HG03103 (cell line): ENCODE measurements at regions not wholly inside any gene's neighbourhood (a gene's known extent, or its start where the extent isn't known, plus 50 kb on each side); places are given as distances from the start of the nearest gene placed in this dataset.

Experiments used
- ATAC-seq: cut with Tn5 transposase; IDR thresholded peaks from one replicate; pipeline ENCODE4 v1.9.1; 2021; ENCODE audit warnings: low read depth; ENCODE audit not compliant: unreplicated experiment

- no peak for ATAC-seq
Observed at GRCh38 chr9:109910671-109911518, 130.9 kb downstream of the PALM2AKAP2 start.

DNA sequence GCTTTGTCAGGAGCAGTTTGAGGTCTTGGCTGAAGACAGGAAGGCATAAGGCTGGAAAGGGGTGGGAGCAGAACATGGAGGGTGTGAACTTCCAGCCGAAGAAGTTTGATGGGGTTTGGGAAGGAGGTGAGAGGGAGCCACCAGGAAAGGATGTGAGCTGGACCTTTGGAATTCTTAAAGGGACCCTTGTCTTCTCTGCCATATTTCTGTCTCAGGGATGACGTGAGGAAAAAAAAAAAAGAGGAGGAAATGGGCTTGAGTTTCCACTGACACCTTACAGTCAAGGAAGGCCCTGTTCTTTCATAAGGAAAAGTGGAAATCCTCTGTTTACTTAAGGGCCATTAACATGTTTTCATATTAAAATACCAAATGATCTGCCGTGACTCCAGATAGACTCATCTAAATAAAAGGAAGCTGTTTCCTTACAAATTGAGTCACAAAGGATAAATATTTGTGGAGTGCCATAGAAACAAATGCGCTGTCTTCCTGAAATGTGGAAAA, 132.1 kb downstream of the PALM2AKAP2 start:
- no peak for ATAC-seq

GRCh38 chr9:109912726-109913460, 132.9 kb downstream of the PALM2AKAP2 start:
- no peak for ATAC-seq

DNA sequence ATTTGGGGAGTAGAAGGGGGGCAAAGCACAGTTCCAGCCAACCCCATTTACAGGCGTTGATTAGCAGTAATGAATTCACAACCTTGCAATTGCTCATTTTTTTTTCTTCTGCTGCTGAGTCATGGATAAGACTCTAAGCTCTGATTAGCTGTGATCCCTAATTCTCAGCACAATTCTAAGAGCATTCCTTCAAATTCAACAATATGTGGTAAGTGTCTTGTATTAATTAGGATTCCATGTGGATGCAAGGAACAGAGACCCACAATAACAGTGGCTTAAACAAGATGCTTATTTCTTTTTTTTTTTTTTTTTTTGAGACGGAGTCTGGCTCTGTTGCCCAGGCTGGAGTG, 133.4 kb downstream of the PALM2AKAP2 start:
- no peak for ATAC-seq

DNA sequence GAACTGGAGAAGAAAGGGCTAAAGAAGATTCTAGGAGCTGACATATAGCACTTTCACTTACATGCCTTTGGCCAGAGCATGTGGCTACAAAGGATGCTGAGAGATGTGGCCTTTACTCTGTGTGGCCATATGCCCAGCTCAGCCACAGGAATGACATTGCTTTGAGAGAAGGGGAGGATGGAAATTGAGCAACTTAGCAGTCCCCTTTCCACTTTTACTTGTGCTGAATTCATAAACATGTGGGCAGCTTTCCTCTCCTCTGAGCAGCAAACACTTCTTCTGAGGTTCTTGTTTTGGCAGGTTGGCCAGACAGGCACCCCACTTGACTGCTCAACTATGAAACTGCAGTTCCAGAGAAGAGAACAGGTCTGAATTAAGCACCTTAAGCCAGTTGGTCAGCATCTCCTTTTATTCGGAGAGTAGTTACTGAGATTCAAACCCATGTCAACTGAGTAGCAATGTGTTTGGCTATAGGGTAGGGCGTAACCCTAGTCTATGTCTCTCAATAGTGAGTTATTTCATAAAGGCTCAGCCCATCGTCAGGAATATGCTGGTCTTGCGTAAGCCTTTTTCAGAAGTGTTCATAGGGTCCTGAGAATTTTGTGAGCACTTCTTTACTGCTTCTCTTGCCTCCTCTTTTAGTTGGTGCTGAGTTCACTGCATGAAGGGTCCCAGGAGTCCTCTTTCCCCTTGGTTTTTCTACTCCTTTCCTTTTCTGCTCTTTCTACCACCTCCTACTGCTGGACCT, 134.5 kb downstream of the PALM2AKAP2 start:
- peak; percentile 39 for ATAC-seq

DNA sequence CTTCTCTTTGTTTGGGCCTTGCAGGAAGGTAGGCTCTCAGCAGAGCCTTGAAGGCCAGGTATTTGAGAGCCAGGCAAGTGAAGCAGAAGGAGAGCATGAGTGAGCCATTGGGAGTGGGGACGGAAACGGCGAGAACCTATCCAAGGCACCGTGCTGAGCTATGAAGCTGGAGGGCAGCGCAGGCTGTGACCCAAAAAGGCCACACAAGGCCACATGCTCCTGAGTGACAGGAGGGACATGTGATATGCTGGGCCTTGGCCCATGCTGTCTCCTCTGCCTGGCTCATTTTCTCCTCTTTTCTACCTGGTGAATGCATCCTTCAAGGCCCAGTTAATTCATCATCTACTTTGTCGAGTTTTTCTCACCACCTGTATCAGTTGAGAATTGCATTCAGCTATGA, 136.3 kb downstream of the PALM2AKAP2 start:
- ATAC-seq, result no peak

- ATAC-seq, result peak; percentile 53
Observed at GRCh38 chr9:109918339-109919163, 138.6 kb downstream of the PALM2AKAP2 start.

- ATAC-seq, result no peak
Observed at GRCh38 chr9:109919736-109920408, 139.9 kb downstream of the PALM2AKAP2 start.

DNA sequence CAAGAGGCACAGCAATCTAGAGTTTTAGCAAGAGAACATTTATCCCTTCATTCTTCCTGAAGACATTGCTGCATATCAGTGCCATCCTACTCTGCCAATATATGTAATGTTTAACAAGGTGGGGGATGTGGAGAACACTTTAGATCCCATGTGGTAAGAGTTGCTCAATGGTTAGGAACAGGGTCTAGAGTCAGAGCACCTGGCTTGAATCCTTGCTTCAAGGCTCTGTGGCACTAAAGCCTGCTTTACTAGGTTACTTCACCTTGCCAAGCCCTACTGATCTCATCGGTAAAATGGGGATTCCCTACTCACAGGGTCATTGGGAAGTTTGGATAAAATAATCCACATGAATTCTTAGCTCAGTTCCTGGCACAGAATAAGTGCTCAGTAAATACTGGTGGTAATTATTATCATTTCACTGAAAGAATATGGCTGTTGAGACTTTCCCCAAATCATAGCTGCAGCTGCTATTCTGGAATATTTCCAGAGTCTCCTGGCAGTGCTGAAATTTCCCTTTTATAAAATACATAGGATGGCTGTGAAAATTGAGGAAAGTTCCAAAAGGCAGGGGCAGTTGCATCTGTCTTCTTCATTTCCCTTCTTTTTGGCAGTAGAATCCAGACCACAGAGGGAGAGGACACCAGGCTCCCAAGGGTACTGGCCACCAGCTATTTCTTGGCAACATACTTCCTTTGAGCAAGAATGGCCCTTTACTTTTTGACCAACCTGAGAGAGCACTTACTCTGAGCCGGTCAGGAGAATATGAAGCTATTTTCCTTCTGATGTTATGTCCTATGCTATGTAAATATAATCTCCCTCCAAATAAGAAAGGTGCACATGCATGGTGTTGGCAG, 142.8 kb downstream of the PALM2AKAP2 start:
- no peak for ATAC-seq

- no peak for ATAC-seq
Observed at GRCh38 chr9:109923471-109923760, 143.4 kb downstream of the PALM2AKAP2 start.

DNA sequence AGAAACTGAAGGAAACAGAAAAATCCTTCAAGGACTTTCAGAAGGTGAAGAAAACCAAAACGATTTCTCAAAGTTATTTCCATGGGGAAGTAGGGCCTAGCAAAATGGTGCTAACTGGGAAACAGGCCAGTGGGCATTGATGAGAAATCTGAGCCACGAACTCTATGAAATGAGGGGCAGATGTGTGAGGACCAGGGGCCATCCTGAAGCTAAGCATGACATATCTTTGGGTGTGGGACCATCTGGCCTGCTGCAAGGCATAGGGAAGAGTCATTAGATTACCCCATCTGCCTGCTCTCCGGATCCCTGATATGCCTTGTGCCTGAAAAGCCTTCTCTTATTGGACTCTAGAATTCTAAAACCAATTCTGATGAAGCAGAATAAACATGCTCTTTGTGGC, 143.8 kb downstream of the PALM2AKAP2 start:
- ATAC-seq, result no peak

DNA sequence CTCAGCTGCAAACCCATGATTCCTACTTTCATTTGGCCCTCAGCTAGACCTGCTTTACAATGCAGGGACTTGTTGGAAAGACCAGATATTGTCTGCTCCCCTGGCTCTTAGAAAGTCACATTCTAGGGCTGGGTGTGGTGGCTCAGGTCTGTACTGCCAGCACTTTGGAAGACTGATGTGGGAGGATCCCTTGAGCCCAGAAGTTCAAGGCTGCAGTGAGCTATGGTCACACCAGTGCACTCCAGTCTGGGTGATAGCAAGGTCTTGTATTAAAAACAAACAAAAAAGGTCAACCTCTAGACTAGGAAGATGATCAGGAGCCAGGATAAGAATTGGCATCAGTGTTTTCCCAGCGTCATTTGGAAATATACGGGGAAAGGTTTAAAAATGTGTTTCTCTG, 145.8 kb downstream of the PALM2AKAP2 start:
- ATAC-seq, result no peak

DNA sequence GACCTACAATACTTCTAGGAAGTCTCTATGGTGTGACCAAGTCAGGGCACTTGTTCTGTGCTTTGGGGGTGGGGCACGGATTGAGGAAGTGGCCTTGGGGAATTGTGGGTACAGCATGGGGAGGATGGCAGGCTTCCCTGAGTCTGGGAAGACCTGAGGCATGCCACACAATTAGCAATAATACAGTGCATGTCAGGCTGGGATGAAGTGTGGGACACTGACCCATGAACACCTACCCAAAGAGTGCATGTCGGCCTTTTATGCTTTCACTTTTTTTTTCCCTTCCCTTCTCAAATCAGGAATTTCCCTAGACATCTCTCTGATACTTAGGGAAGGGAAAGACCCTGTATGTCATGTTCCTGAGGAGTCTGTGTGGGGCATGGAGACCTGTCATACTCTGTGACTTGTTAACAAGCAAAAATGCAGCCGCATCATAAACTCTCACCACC, 146.4 kb downstream of the PALM2AKAP2 start:
- no peak for ATAC-seq

DNA sequence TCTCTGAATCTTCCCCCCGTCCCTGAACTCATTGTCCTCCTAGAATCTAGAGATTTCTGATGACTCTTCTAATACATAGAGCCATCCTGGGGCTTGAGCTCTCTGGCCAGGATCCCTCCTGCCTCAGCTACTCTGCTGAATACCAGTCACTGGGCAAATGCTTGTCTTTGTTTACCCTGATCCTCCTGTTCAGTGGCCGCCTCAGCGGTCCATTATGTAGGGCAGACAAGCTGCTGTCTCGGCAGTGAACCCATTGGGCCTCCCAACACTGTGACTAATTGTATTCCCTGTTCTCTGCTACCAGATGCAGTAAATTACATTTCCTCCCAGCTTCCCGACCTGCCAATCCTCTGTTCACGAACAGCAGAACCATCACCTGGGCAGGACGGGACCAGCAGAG, 151.6 kb downstream of the PALM2AKAP2 start:
- no peak for ATAC-seq

DNA sequence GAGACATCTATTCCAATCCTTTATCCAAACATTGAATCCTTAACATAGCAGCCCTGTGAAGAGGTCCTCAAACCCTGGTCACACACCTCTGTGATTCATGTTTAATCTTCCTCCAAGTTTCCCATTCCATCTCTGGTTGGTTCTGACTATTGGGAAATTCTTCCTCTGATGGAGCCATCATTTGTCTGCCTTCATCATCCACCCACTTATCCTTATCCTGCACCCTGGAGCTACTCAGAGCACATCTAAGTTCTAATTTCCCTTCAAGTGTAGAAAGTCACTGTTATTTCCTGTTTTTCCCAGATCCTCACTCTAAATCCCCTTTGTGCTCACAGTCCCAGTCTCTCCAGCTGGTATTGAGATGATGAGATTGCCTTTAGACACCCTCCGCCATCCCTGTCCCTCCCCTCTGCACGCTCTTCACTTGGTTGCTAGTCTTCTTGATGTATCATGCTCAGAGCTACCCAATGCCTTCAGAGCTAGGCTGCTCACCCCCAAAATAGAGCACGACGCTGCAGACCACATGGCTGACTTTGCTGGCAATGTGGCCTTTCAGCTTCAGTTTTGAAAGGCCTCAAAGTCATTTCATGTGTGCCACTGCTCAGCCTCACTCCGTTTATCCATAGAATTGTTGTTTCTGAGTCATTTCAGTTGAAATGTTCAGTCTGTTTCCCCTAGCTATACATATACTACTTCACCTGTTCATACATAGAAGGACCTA, 154.3 kb downstream of the PALM2AKAP2 start:
- ATAC-seq, result no peak

GRCh38 chr9:109934857-109935215, 154.8 kb downstream of the PALM2AKAP2 start:
- no peak for ATAC-seq

DNA sequence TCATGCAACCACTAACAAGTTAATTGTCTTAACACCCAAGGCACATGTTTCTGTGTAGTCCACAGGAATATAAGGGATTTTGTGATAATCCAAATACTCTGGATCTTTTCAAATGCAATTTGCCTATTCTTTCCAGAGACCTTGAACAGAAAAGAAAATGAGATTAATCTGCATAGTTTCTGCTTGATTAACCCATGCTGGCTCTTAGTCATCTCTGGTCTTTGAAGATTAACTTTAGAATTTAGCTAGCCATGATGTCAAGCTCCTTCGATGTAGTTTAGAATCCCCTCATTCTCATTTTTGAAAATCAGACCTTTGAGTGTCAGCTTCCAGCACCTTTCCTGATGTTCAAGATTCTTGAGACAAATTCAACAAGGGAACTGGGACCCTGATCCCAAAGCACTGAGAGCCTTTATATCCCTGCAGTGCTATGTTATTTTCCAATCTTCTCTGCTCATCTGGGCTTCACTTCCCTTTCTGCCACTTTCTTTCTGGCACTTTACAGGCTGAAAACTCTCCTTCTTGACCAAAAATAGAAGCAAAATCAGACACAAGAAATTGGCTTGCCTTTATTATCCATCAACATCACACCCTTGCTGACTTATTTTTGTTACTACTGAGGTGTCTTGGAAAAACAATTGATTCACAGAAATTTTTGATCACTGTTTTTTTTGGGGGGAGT, 155.5 kb downstream of the PALM2AKAP2 start:
- ATAC-seq, result no peak
